OCI-LY7 (cell line): ENCODE measurements at regions not wholly inside any gene's neighbourhood (a gene's known extent, or its start where the extent isn't known, plus 50 kb on each side); places are given as distances from the start of the nearest gene placed in this dataset.

Source experiments
- CTCF ChIP-seq: fragments of 200-600 bp; sonication (generic); conservative IDR thresholded peaks from 2 replicates; pipeline ENCODE4 v1.5.1; 2014; ENCODE audit warnings: mild to moderate bottlenecking, antibody characterized with exemption, low read length, moderate library complexity, mixed read lengths
- EZH2phosphoT487 ChIP-seq: fragments of 200-600 bp; sonication (generic); IDR thresholded peaks from 2 replicates; pipeline ENCODE4 v1.6.1; 2018; ENCODE audit warnings: low read depth, borderline replicate concordance, mild to moderate bottlenecking, mixed run types, antibody characterized with exemption, low read length, moderate library complexity, mixed read lengths

GRCh38 chr12:34347367-34347766 is 325.1 kb downstream of the ALG10 start:
- TF ChIP-seq EZH2phosphoT487 (no peak), CTCF (no peak)
